NCI-H748 (cell line): ENCODE measurements at regions not wholly inside any gene's neighbourhood (a gene's known extent, or its start where the extent isn't known, plus 50 kb on each side); places are given as distances from the start of the nearest gene placed in this dataset.

Source experiments
- DNase-seq: peaks from one replicate; lab custom pipeline; 2025; ENCODE audit not compliant: unreplicated experiment; lab: John Stamatoyannopoulos, UW

GRCh38 chr5:159639590-159639989, 276.7 kb upstream of the ADRA1B start:
- DNase-seq = no peak

- DNase-seq = no peak
Observed at GRCh38 chr5:159640446-159640845, 275.8 kb upstream of the ADRA1B start.

GRCh38 chr5:159640921-159641320, 275.4 kb upstream of the ADRA1B start:
- DNase-seq = no peak

- DNase-seq = no peak
Observed at GRCh38 chr5:159641371-159642039, 274.8 kb upstream of the ADRA1B start.

GRCh38 chr5:159642379-159642778, 273.9 kb upstream of the ADRA1B start:
- no peak for DNase-seq

GRCh38 chr5:159644053-159644452, 272.2 kb upstream of the ADRA1B start:
- no peak for DNase-seq

GRCh38 chr5:159645179-159645846, 271.0 kb upstream of the ADRA1B start:
- no peak for DNase-seq

GRCh38 chr5:159650803-159651202, 265.5 kb upstream of the ADRA1B start:
- DNase-seq = no peak

- DNase-seq = peak; percentile 27
Observed at GRCh38 chr5:159655757-159656409, 260.4 kb upstream of the ADRA1B start.

GRCh38 chr5:159657298-159657697, 259.0 kb upstream of the ADRA1B start:
- no peak for DNase-seq

GRCh38 chr5:159657771-159658170, 258.5 kb upstream of the ADRA1B start:
- DNase-seq = no peak

GRCh38 chr5:159658266-159658925, 257.9 kb upstream of the ADRA1B start:
- DNase-seq = no peak

- DNase-seq = no peak
Observed at GRCh38 chr5:159660401-159660800, 255.9 kb upstream of the ADRA1B start.

GRCh38 chr5:159663986-159664385, 252.3 kb upstream of the ADRA1B start:
- DNase-seq = no peak

GRCh38 chr5:159667286-159667685, 249.0 kb upstream of the ADRA1B start:
- DNase-seq = no peak

GRCh38 chr5:159668556-159668955, 247.7 kb upstream of the ADRA1B start:
- no peak for DNase-seq

- DNase-seq = peak; percentile 47
Observed at GRCh38 chr5:159669559-159669958, 246.7 kb upstream of the ADRA1B start.

- no peak for DNase-seq
Observed at GRCh38 chr5:159671886-159672285, 244.4 kb upstream of the ADRA1B start.

- no peak for DNase-seq
Observed at GRCh38 chr5:159673538-159673937, 242.7 kb upstream of the ADRA1B start.

GRCh38 chr5:159678657-159679392, 237.5 kb upstream of the ADRA1B start:
- no peak for DNase-seq

GRCh38 chr5:159680095-159680494, 236.2 kb upstream of the ADRA1B start:
- DNase-seq = no peak
